ENCODE measurements at regions not wholly inside any gene's neighbourhood (a gene's known extent, or its start where the extent isn't known, plus 50 kb on each side); places are given as distances from the start of the nearest gene placed in this dataset.

DNA sequence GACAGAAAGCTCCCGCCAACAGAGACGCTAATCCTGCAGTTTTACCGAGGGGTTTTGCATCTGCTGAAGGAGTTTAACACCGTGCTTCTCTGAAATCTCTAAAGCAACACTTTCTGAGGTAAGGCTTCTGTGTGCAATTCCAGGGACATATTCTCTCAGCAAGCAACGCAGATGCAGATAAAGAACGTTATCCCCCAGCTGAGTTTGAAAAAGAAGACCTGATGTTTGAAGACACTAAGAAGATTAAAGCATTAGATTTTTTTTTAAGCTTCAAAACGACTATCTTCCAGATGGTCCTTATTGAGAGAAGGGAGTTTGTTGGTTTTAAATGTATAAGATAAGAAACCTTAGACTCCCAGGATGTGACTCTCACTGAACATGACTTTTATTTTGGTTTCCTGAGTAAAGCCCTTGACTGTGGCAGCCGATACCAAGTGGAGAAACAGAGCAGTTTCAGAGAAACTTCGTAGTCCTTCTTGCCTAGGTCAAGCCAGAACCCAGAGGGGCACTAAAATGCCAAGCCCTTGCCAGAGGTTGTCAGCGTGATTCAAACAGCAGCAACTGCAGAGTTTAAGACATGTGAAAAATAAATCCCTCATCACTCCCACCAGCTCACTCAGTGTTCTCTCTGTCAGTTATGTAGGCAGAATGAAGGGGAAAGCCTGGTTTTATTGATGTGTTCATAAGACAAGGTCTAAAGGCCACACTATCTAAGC is 353.3 kb upstream of the CNR1 start:
- Histone ChIP-seq H4K20me1 (ENCODE audit: insufficient read depth) (no peaks in the 10 kb centered on the region), H3K4me2 (no peak overlapping the region), H3K27me3 (ENCODE audit: insufficient read depth, low read depth) (no peaks in the 10 kb centered on the region), H3K4me3 (no peak overlapping the region), H3F3A (ENCODE audit: insufficient read depth, low read depth) (no peaks in the 10 kb centered on the region), H3K9me2 (ENCODE audit: insufficient read depth) (no peaks in the 10 kb centered on the region), H3K4me1 (replicated peaks; ENCODE audit: insufficient read depth) (no peaks in the 10 kb centered on the region), H3K27ac (no peak overlapping the region), H3K79me2 (ENCODE audit: low read depth) (no peaks in the 10 kb centered on the region), H3K36me3 (ENCODE audit: low read depth) (no peaks in the 10 kb centered on the region), H2AFZ (no peak overlapping the region), H3K9me3 (ENCODE audit: insufficient read depth, low read depth) (no peaks in the 10 kb centered on the region)
- CTCF ChIA-PET = no interaction called here
- intact Hi-C loops (cut with micrococcal nuclease; ENCODE audit: unreplicated experiment) = no loop called here
- no peak for DNase-seq
- POLR2A ChIA-PET (ENCODE audit: unreplicated experiment) = no interaction called here
- TF ChIP-seq, protein P1, sequence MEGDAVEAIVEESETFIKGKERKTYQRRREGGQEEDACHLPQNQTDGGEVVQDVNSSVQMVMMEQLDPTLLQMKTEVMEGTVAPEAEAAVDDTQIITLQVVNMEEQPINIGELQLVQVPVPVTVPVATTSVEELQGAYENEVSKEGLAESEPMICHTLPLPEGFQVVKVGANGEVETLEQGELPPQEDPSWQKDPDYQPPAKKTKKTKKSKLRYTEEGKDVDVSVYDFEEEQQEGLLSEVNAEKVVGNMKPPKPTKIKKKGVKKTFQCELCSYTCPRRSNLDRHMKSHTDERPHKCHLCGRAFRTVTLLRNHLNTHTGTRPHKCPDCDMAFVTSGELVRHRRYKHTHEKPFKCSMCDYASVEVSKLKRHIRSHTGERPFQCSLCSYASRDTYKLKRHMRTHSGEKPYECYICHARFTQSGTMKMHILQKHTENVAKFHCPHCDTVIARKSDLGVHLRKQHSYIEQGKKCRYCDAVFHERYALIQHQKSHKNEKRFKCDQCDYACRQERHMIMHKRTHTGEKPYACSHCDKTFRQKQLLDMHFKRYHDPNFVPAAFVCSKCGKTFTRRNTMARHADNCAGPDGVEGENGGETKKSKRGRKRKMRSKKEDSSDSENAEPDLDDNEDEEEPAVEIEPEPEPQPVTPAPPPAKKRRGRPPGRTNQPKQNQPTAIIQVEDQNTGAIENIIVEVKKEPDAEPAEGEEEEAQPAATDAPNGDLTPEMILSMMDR (conservative IDR thresholded peaks at IDR 0.05) = no peak
- no peak for TF ChIP-seq EZH2 (IDR thresholded peaks at IDR 0.05; ENCODE audit: low read depth)
- BruUV-seq (replicated peaks) = no TSS peak

DNA sequence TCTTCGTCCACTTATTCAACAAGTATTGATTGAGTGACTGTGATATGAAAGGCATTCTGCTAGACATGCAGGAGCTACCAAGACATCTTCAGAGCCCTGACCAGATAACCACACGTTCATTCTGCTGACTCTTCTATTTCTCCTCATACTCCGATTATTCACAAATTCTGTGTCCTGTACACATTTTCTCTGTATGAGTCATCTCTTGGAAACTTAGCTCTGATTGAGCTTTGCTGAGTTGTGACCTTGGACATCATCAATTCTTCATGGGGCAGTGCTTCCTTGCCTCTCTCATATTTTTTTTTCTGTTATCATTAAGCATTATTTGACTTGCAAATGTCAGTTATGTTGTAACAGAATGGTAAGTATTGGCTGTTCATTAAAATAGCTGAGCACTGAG is 351.6 kb upstream of the CNR1 start:
- H3K27ac ChIP-seq = no peak overlapping the region
- H3K9me2 ChIP-seq (ENCODE audit: insufficient read depth) = no peaks in the 10 kb centered on the region
- ChIA-PET CTCF (no interaction called here), POLR2A (ENCODE audit: unreplicated experiment) (no interaction called here)
- H3K4me1 ChIP-seq (replicated peaks; ENCODE audit: insufficient read depth) = no peaks in the 10 kb centered on the region
- no peaks in the 10 kb centered on the region for H3F3A ChIP-seq (ENCODE audit: insufficient read depth, low read depth)
- BruUV-seq (replicated peaks) = no TSS peak
- no peaks in the 10 kb centered on the region for H3K36me3 ChIP-seq (ENCODE audit: low read depth)
- no peak overlapping the region for H3K4me2 ChIP-seq
- DNase-seq = no peak
- H3K27me3 ChIP-seq (ENCODE audit: insufficient read depth, low read depth) = no peaks in the 10 kb centered on the region
- no peak for TF ChIP-seq EZH2 (IDR thresholded peaks at IDR 0.05; ENCODE audit: low read depth)
- TF ChIP-seq, protein P1 (conservative IDR thresholded peaks at IDR 0.05) = no peak
- no peaks in the 10 kb centered on the region for H3K79me2 ChIP-seq (ENCODE audit: low read depth)
- intact Hi-C loops (cut with micrococcal nuclease; ENCODE audit: unreplicated experiment) = no loop called here
- H3K9me3 ChIP-seq (ENCODE audit: insufficient read depth, low read depth) = no peaks in the 10 kb centered on the region
- no peaks in the 10 kb centered on the region for H4K20me1 ChIP-seq (ENCODE audit: insufficient read depth)
- H3K4me3 ChIP-seq = no peak overlapping the region
- H2AFZ ChIP-seq = no peak overlapping the region

DNA sequence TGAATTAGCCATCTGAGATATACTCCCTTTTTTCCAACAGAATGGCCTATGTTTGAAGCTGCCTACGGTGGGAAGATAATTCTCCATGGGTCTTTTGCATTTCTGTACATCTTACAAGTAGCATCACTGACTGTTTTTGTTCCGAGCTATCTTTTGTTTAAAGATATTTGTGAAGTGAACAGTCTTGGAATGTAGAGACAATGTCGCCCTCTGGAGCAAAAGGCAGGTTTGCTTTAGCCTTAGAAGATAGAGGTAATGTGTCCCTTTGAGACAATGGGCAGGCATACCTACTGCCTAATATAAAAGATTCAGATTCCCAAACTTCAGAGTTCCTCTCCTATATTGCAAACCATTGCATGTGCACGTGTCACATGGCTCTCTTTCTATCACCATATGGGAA is 347.8 kb upstream of the CNR1 start:
- H3K4me2 ChIP-seq = no peak overlapping the region
- ChIA-PET POLR2A (ENCODE audit: unreplicated experiment) (no interaction called here), CTCF (no interaction called here)
- H3K4me3 ChIP-seq = no peak overlapping the region
- no peaks in the 10 kb centered on the region for H3K9me3 ChIP-seq (ENCODE audit: insufficient read depth, low read depth)
- no peak overlapping the region for H3K27ac ChIP-seq
- no peaks in the 10 kb centered on the region for H3F3A ChIP-seq (ENCODE audit: insufficient read depth, low read depth)
- no peaks in the 10 kb centered on the region for H3K27me3 ChIP-seq (ENCODE audit: insufficient read depth, low read depth)
- no peaks in the 10 kb centered on the region for H3K4me1 ChIP-seq (replicated peaks; ENCODE audit: insufficient read depth)
- no peak for TF ChIP-seq EZH2 (IDR thresholded peaks at IDR 0.05; ENCODE audit: low read depth)
- TF ChIP-seq, protein P1 (conservative IDR thresholded peaks at IDR 0.05) = no peak
- no peak overlapping the region for H2AFZ ChIP-seq
- no peak for DNase-seq
- H3K36me3 ChIP-seq (ENCODE audit: low read depth) = no peaks in the 10 kb centered on the region
- no peaks in the 10 kb centered on the region for H4K20me1 ChIP-seq (ENCODE audit: insufficient read depth)
- H3K79me2 ChIP-seq (ENCODE audit: low read depth) = no peaks in the 10 kb centered on the region
- H3K9me2 ChIP-seq (ENCODE audit: insufficient read depth) = no peaks in the 10 kb centered on the region
- intact Hi-C loops (cut with micrococcal nuclease; ENCODE audit: unreplicated experiment) = no loop called here
- no TSS peak for BruUV-seq (replicated peaks)
